H1 (cell line): ENCODE measurements at regions not wholly inside any gene's neighbourhood (a gene's known extent, or its start where the extent isn't known, plus 50 kb on each side); places are given as distances from the start of the nearest gene placed in this dataset.

Experiments used
- CTCF ChIA-PET: fragments of 300-600 bp; sonication (Branson Sonifier 250); formaldehyde crosslinking; loops from one replicate; lab custom pipeline; 2021; ENCODE audit not compliant: partially characterized antibody; lab: Charles Lee
- POLR2A ChIA-PET: fragments of 300-600 bp; sonication (Branson Sonifier 250); formaldehyde crosslinking; loops from one replicate; lab custom pipeline; 2021; ENCODE audit warnings: inconsistent platforms; ENCODE audit not compliant: partially characterized antibody; lab: Charles Lee
- DNase-seq, 2 experiments: peaks; one replicate each; pipeline versions ENCODE4 v3.0.0 to v3.0.0-alpha.2; 2010 to 2022; ENCODE audit warnings: low spot score in 2 of 2, low read depth in 1 of 2, mixed read lengths in 1 of 2
- FAIRE-seq: peaks from 2 replicates; lab custom pipeline; 2011; peaks lifted over from hg19 to GRCh38; lab: Jason Lieb, UNC
- H2AFZ ChIP-seq: 2 replicates; pipeline ENCODE4 v1.8.1; 2012; ENCODE audit warnings: low read length, inconsistent platforms
- H2AK5ac ChIP-seq: 2 replicates; pipeline ENCODE4 v1.6.1; 2013; ENCODE audit warnings: low read depth, low read length
- H2BK120ac ChIP-seq: replicated peaks from 2 replicates; pipeline ENCODE3; 2013; ENCODE audit warnings: low read depth, low read length, inconsistent platforms
- H2BK12ac ChIP-seq: 2 replicates; pipeline ENCODE4 v1.6.1; 2013; ENCODE audit warnings: low read depth, low read length
- H2BK15ac ChIP-seq: 2 replicates; pipeline ENCODE4 v1.6.1; 2013; ENCODE audit warnings: low read length
- H2BK20ac ChIP-seq: 2 replicates; pipeline ENCODE4 v1.6.1; 2013; ENCODE audit warnings: low read length
- H2BK5ac ChIP-seq: 2 replicates; pipeline ENCODE4 v1.6.1; 2013; ENCODE audit warnings: low read depth, low read length
- H3K14ac ChIP-seq: 2 replicates; pipeline ENCODE4 v1.6.1; 2013; ENCODE audit warnings: inconsistent platforms; ENCODE audit not compliant: insufficient read length
- H3K18ac ChIP-seq: 2 replicates; pipeline ENCODE4 v1.6.1; 2013; ENCODE audit warnings: low read length; ENCODE audit errors: extremely low read depth
- H3K23ac ChIP-seq: 2 replicates; pipeline ENCODE4 v1.6.1; 2013; ENCODE audit warnings: inconsistent platforms; ENCODE audit not compliant: insufficient read length
- H3K23me2 ChIP-seq: 2 replicates; pipeline ENCODE4 v1.6.1; 2013; ENCODE audit warnings: low read depth, low read length
- H3K27ac ChIP-seq: 2 replicates; pipeline ENCODE4 v1.6.1; 2011; ENCODE audit warnings: low read depth, low read length, inconsistent platforms
- H3K27me3 ChIP-seq, 4 experiments: replicated peaks in 1 of 4; 1 replicate in 1 of 4; 2 replicates in 3 of 4; pipeline versions ENCODE4 v1.6.1 to v1.8.1; 2011 to 2013; ENCODE audit warnings: low read length in 3 of 4, mild to moderate bottlenecking in 3 of 4, inconsistent platforms in 2 of 4, mixed read lengths in 2 of 4, moderate library complexity in 1 of 4; ENCODE audit not compliant: control insufficient read depth in 3 of 4, insufficient read depth in 3 of 4; ENCODE audit errors: extremely low read depth in 1 of 4
- H3K36me3 ChIP-seq, 4 experiments: 2 replicates each; pipeline versions ENCODE4 v1.6.1 to v1.8.1; 2011 to 2013; ENCODE audit warnings: mild to moderate bottlenecking in 4 of 4, low read length in 3 of 4, moderate library complexity in 2 of 4, control low read depth in 1 of 4, inconsistent platforms in 1 of 4; ENCODE audit not compliant: insufficient read depth in 4 of 4, control insufficient read depth in 2 of 4
- H3K4ac ChIP-seq: replicated peaks from 2 replicates; pipeline ENCODE3; 2013; ENCODE audit warnings: low read length, low read depth, mixed read lengths, inconsistent platforms; ENCODE audit not compliant: insufficient read length
- H3K4me1 ChIP-seq, 4 experiments: replicated peaks in 1 of 4; 1 replicate in 1 of 4; 2 replicates in 3 of 4; pipeline versions ENCODE4 v1.6.1 to v1.8.1; 2011 to 2013; ENCODE audit warnings: low read length in 3 of 4, inconsistent platforms in 2 of 4, mixed read lengths in 1 of 4; ENCODE audit not compliant: insufficient read depth in 4 of 4, control insufficient read depth in 3 of 4
- H3K4me2 ChIP-seq, 2 experiments: 2 replicates each; pipeline versions ENCODE4 v1.6.1 to v1.8.1; 2011 to 2013; ENCODE audit warnings: low read depth in 2 of 2, low read length in 2 of 2, control low read depth in 1 of 2, inconsistent platforms in 1 of 2, mild to moderate bottlenecking in 1 of 2; ENCODE audit not compliant: insufficient read depth in 1 of 2
- H3K4me3 ChIP-seq, 4 experiments: fragments of 200-600, 300-600 bp in 1 of 4; sonication (generic), shearing (Covaris generic), sonication (Bioruptor Twin) in 1 of 4; 2 replicates each; pipeline versions ENCODE4 v1.5.1 to v1.8.1; 2011 to 2016; ENCODE audit warnings: low read length in 4 of 4, low read depth in 3 of 4, control low read depth in 2 of 4, inconsistent platforms in 2 of 4, mild to moderate bottlenecking in 2 of 4, mixed read lengths in 1 of 4, moderate library complexity in 1 of 4; ENCODE audit not compliant: insufficient read depth in 2 of 4; ENCODE audit errors: extremely low read depth in 1 of 4
- H3K56ac ChIP-seq: replicated peaks from 2 replicates; pipeline ENCODE3; 2013; ENCODE audit warnings: low read depth, mild to moderate bottlenecking, mixed read lengths, low read length, inconsistent platforms; ENCODE audit not compliant: insufficient read length
- H3K79me1 ChIP-seq: 2 replicates; pipeline ENCODE4 v1.6.1; 2013; ENCODE audit warnings: low read depth, low read length, control low read depth
- H3K79me2 ChIP-seq, 2 experiments: 2 replicates each; pipeline versions ENCODE4 v1.6.1 to v1.8.1; 2012 to 2013; ENCODE audit warnings: low read length in 2 of 2, mild to moderate bottlenecking in 2 of 2, inconsistent platforms in 1 of 2; ENCODE audit not compliant: insufficient read depth in 2 of 2, control insufficient read depth in 1 of 2
- H3K9ac ChIP-seq, 4 experiments: replicated peaks in 1 of 4; 1 replicate in 1 of 4; 2 replicates in 3 of 4; pipeline versions ENCODE4 v1.6.1 to v1.8.1; 2011 to 2013; ENCODE audit warnings: low read depth in 3 of 4, low read length in 3 of 4, control low read depth in 2 of 4, mild to moderate bottlenecking in 2 of 4, moderate library complexity in 2 of 4, inconsistent platforms in 1 of 4; ENCODE audit errors: extremely low read depth in 1 of 4
- H3K9me3 ChIP-seq, 2 experiments: 2 replicates each; pipeline versions ENCODE4 v1.6.1 to v1.8.1; 2012 to 2013; ENCODE audit warnings: mild to moderate bottlenecking in 2 of 2, moderate library complexity in 2 of 2, control low read depth in 1 of 2, inconsistent platforms in 1 of 2, low read depth in 1 of 2, low read length in 1 of 2, mixed read lengths in 1 of 2; ENCODE audit not compliant: insufficient read depth in 2 of 2
- H4K20me1 ChIP-seq, 2 experiments: replicated peaks in 1 of 2; 2 replicates each; pipeline versions ENCODE3 to v1.8.1; 2011 to 2013; ENCODE audit warnings: inconsistent platforms in 2 of 2, low read length in 2 of 2, mild to moderate bottlenecking in 1 of 2; ENCODE audit not compliant: insufficient read depth in 2 of 2, control insufficient read depth in 1 of 2
- H4K5ac ChIP-seq: 2 replicates; pipeline ENCODE4 v1.6.1; 2013; ENCODE audit warnings: low read length, low read depth, mixed read lengths, inconsistent platforms; ENCODE audit not compliant: insufficient read length
- H4K8ac ChIP-seq: 2 replicates; pipeline ENCODE4 v1.8.0; 2013; ENCODE audit warnings: mild to moderate bottlenecking, moderate library complexity, low read length, inconsistent platforms; ENCODE audit not compliant: insufficient read depth; ENCODE audit errors: extremely low read depth
- H4K91ac ChIP-seq: replicated peaks from 2 replicates; pipeline ENCODE3; 2013; ENCODE audit warnings: low read length, mixed read lengths, inconsistent platforms; ENCODE audit not compliant: insufficient read length
- BACH1 ChIP-seq: IDR thresholded peaks from 2 replicates; pipeline ENCODE4 v1.6.1; 2012; ENCODE audit warnings: low read length, improper control_type of control experiment
- CBX5 ChIP-seq: fragments of 300-800, 300-1000 bp; sonication (generic); IDR thresholded peaks from 2 replicates; pipeline ENCODE4 v1.7.1; 2016; ENCODE audit warnings: antibody characterized with exemption, low read length, low read depth
- E2F6 ChIP-seq: IDR thresholded peaks from 2 replicates; pipeline ENCODE4 v1.6.1; 2012; ENCODE audit warnings: inconsistent platforms
- EP300 ChIP-seq, 2 experiments: IDR thresholded peaks; 1 replicate in 1 of 2; 2 replicates in 1 of 2; pipeline ENCODE4 v1.6.1; 2011 to 2012; ENCODE audit warnings: low read depth in 2 of 2, low read length in 2 of 2, mild to moderate bottlenecking in 2 of 2, borderline replicate concordance in 1 of 2, inconsistent platforms in 1 of 2, moderate library complexity in 1 of 2
- KDM5A ChIP-seq: fragments of 200-600 bp; IDR thresholded peaks from 2 replicates; pipeline ENCODE4 v1.7.1; 2012; ENCODE audit warnings: mild to moderate bottlenecking, low read length, inconsistent platforms, mixed read lengths
- NRF1 ChIP-seq: IDR thresholded peaks from 2 replicates; pipeline ENCODE4 v1.6.1; 2011; ENCODE audit warnings: mild to moderate bottlenecking, low read depth, low read length, improper control_type of control experiment
- POU5F1 ChIP-seq: IDR thresholded peaks from 2 replicates; pipeline ENCODE4 v1.6.1; 2011; ENCODE audit warnings: low read depth, mild to moderate bottlenecking, low read length, moderate library complexity
- RBBP5 ChIP-seq: IDR thresholded peaks from 2 replicates; pipeline ENCODE4 v1.7.1; 2012; ENCODE audit warnings: low read depth, mild to moderate bottlenecking, inconsistent platforms, low read length, moderate library complexity, borderline replicate concordance
- SIN3A ChIP-seq, 2 experiments: IDR thresholded peaks in 1 of 2; conservative IDR thresholded peaks in 1 of 2; 2 replicates each; pipeline ENCODE4 v1.6.1; 2011 to 2012; ENCODE audit warnings: low read length in 2 of 2, improper control_type of control experiment in 1 of 2, low read depth in 1 of 2, mild to moderate bottlenecking in 1 of 2
- SP1 ChIP-seq: IDR thresholded peaks from 2 replicates; pipeline ENCODE4 v1.6.1; 2011; ENCODE audit warnings: low read depth, low read length
- TBP ChIP-seq: IDR thresholded peaks from 2 replicates; pipeline ENCODE4 v1.6.1; 2011; ENCODE audit warnings: low read depth, low read length, improper control_type of control experiment
- WGBS, 2 experiments: shearing (Covaris generic) in 1 of 2; methylation state at CpG; one replicate each; pipeline versions ENCODE4 v1.1.6 to v1.1.7; 2013 to 2015; ENCODE audit warnings: low lambda C conversion rate in 2 of 2, mixed read lengths in 2 of 2, inconsistent platforms in 1 of 2, low coverage in 1 of 2, missing lambda C conversion rate in 1 of 2; ENCODE audit not compliant: insufficient replicate concordance in 2 of 2, insufficient coverage in 1 of 2, insufficient read length in 1 of 2; ENCODE audit errors: extremely low coverage in 1 of 2, missing lambda C conversion rate in 1 of 2; 5-methylcytosine and 5-hydroxymethylcytosine counted together

- FAIRE-seq (no peak), DNase-seq (no peak)
- Histone ChIP-seq H3K36me3 (no peaks in the 10 kb centered on the region), H2BK120ac (no peak overlapping the region), H3K9ac (no peak overlapping the region), H2BK20ac (no peak overlapping the region), H2AK5ac (no peak overlapping the region), H3K4me3 (no peak overlapping the region), H3K23ac (no peak overlapping the region), H3K27me3 (no peaks in the 10 kb centered on the region), H2BK5ac (no peak overlapping the region), H3K56ac (no peak overlapping the region), H4K91ac (no peak overlapping the region), H4K8ac (no peak overlapping the region), H2AFZ (no peak overlapping the region), H4K20me1 (no peaks in the 10 kb centered on the region), H3K23me2 (no peaks in the 10 kb centered on the region), H4K5ac (no peak overlapping the region), H3K9me3 (no peaks in the 10 kb centered on the region), H3K79me2 (no peaks in the 10 kb centered on the region), H3K79me1 (no peaks in the 10 kb centered on the region), H3K18ac (no peak overlapping the region), H3K4me1 (peaks cover 0 to 6% (median 4%) of the 10 kb centered on the region in 4 experiments; a peak in 4 of 7 replicates), H3K4me2 (no peak overlapping the region), H3K14ac (no peak overlapping the region), H3K27ac (no peak overlapping the region), H2BK12ac (no peak overlapping the region), H2BK15ac (no peak overlapping the region), H3K4ac (no peak overlapping the region)
- POLR2A ChIA-PET = no interaction called here
- CTCF ChIA-PET = interaction anchor here (0.6 to 2.9 kb wide), 6 partner anchors 10 to 376 kb away, joined by 3 to 14 read pairs (median 3); no protein-coding TSS in a partner anchor
- 89% methylated on average over 4 of the region's 4 CpGs; no CpG with 5 or more reads in 1 of the 2 experiments for WGBS, 2 experiments
- TF ChIP-seq E2F6 (no peak), POU5F1 (no peak), NRF1 (no peak), SIN3A (conservative IDR thresholded peaks at IDR 0.05 in 1 of 2, IDR thresholded peaks at IDR 0.05 in 1 of 2; ENCODE audit: low read depth in 1 of 2, low read length in 2 of 2) (no peak), EP300 (IDR thresholded peaks at IDR 0.05; ENCODE audit: borderline replicate concordance in 1 of 2, low read depth in 2 of 2, low read length in 2 of 2) (no peak), BACH1 (no peak), SP1 (no peak), CBX5 (no peak), RBBP5 (no peak), TBP (no peak), KDM5A (no peak)
These were observed 111.4 kb upstream of the TOPAZ1 start for GRCh38 chr3:44130249-44130648.
